NCI-H146 treated with DMSO at 0.1 percent for 48 hours (cell line): ENCODE measurements at regions not wholly inside any gene's neighbourhood (a gene's known extent, or its start where the extent isn't known, plus 50 kb on each side); places are given as distances from the start of the nearest gene placed in this dataset.

Experiments used
- DNase-seq: peaks from one replicate; lab custom pipeline; 2025; ENCODE audit not compliant: unreplicated experiment; lab: John Stamatoyannopoulos, UW

DNA sequence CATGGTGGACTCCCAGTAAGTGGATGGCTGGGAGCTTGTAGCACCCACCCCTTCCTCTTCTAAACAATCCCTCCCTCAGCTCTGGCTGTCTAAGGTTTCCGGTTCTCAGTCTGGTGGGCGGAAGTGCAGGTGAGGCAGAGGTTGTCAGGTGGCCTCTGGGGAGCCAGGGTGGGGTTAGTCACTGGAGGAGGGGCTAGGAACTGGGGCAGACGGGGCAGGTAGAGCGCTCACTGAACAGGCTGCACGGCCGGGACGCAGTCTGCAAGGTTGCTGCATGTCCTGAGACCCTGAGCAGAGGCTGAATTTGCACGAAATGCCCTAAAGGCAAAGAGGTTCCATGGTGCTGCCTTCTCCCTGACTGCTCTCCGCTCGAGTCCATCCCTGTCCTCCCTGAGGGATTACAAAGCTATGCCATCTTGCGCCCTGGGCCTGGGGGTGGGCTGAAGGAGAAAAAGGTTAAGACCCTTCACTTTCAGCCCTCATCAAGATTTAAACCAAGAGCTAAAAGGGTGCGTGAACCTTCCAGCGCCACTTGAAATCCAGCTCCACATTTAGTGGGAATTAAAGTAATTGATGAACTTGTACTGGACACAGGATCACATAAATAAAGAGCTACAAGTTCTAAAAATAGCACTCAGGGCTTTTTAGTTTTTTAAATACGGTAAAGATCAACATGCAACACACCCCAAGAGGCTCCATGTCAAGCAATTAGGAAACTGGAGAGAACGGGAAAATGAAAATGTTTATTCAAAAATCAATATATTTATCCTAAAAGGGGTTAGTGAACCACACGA is 62.3 kb upstream of the CTBP2 start:
- DNase-seq = no peak

DNA sequence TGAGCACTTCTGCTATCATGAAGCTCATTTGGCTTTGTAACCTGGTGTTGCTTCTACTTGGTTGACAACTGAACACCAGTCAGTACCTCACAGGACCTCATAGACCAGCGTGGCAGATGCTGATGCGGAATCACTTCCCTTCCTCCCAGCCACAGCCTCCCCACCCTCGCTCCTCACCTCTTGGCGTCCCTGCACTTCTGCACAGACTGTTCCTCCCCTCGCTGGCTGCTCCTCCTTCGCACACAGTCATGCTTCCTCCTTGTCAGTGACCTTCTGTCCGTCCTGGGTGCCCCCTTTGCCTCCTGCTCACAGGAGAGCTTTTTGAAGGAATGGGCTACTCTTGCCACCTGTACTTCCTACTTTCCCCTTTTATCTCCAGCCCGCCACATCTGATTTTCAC is 61.4 kb upstream of the CTBP2 start:
- DNase-seq = no peak

- no peak for DNase-seq
Observed at GRCh38 chr10:125219776-125220175, 59.4 kb upstream of the CTBP2 start.

- no peak for DNase-seq
Observed at GRCh38 chr10:125218967-125219366, 58.6 kb upstream of the CTBP2 start.

DNA sequence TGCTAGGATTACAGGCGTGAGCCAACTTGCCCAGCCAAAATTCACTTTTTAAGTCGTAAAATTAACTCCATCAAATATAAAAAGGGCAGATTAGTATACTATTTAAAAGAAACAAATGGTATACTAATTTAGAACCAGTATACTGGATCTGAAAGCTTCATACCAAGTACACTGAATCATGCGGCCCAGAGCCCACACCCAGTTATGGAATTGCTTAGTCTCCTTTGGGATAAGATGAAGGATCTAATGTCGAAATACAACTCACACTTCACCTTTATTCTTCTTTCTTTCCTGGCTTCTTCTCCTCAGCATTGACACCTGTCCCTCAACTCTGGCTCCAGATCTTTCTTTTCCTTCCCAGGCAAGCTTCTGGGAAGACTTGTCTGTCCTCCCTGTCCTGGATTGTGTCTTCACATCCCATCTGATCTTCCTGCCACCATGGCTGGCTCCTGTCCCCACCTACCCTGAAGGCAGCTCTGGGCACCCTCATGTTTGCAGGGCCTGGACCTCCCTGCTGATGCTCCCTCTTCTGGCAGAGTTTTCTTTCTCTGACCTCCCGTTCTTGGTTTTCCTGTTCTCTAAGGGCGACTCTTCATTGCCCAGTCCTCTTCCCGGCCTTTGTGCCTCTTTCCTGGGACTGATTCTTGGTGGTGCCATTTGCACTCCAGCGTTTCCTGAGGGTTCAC is 57.8 kb upstream of the CTBP2 start:
- DNase-seq = no peak

GRCh38 chr10:125216861-125217260 is 56.5 kb upstream of the CTBP2 start:
- no peak for DNase-seq

- DNase-seq = no peak
Observed at GRCh38 chr10:125216309-125216708, 55.9 kb upstream of the CTBP2 start.

GRCh38 chr10:125214283-125214570 is 53.9 kb upstream of the CTBP2 start:
- DNase-seq = no peak

DNA sequence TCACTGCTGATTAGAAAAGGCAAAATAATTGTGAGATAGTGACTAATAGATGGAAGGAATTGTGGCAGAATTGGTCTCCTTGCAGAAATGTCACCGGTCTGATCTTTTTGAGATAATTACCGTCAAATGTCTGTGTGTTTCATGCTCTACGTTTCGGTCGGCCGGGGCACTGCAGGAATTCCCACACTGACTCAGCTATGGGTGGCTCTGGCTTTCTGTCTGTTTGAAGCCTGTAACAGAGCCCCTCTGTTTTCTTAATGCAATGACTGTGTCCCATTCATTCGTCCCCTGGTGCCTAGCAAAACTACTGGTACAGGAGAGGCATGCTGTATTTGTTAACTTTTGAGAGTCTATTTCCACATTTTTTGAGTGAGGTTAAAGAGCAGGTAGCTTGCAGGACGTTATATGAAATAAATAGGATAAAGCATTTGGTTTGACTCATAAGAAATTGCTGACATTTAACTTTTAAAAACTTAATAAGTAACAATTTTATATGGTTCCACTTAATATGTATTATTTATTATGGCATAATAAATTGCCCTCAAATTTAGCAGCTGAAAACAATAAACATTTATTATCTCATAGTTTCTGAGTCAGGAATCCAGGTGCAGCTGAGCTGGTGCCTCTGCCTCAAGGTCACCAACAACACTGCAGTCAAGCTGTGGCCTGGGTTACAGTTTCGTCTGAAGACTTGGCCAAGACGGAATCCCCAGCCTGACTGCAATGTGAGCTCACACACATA is 53.3 kb upstream of the CTBP2 start:
- no peak for DNase-seq

DNA sequence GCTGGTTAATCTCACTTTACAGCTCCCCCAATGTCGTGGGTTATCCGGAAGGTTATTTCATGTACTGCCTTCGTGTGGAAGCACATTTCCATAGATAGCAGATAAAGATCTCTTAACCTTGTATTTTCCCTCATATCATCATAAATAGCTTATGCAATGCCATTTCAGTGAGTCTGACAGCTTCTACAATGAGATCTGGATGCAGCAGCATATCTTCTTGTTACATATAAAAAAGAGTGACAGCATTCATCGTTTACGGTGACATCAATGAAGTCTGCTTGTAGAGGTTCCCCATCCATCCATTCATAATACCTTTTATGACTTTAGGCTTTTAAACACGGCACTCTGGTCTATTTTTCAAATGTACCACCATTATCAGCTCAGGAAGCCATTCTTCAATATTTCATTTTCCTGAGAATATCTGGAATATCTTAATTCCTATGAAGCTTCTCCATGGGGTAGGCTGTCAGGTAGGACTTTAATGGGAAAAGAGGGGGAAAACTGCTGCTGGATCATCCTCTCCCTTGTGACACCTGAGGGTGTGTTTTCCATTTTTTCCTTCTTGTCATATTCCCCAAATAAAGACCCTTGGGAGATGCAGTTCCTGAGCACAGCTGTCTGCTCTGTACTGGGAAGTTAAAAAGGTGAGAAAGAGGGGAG is 51.9 kb upstream of the CTBP2 start:
- no peak for DNase-seq
